ENCODE measurements at regions not wholly inside any gene's neighbourhood (a gene's known extent, or its start where the extent isn't known, plus 50 kb on each side); places are given as distances from the start of the nearest gene placed in this dataset.
"Not testable (repeated sequence)": the region's sequence is repeated elsewhere in the genome, so short reads cannot be mapped to it uniquely, and the experiment has no call there.

- Mint-ChIP-seq H3K4me1 (no peaks in the 10 kb centered on the region), H3K4me3 (no peak overlapping the region), H3K36me3 (no peaks in the 10 kb centered on the region), H3K9me3 (peaks cover under 1 to 11% (median 6%) of the 10 kb centered on the region in 6 donors), H3K27ac (no peak overlapping the region), H3K27me3 (ENCODE audit: low read depth in 3 of 3) (peaks cover 0 to 2% (median 0%) of the 10 kb centered on the region in 3 donors)
- DNase-seq: no peak
Measured at GRCh38 chr7:19284136-19284535, 138.9 kb upstream of the FERD3L start.

- peaks cover 0 to 5% (median 2%) of the 10 kb centered on the region in 3 donors for H3K27me3 Mint-ChIP-seq (ENCODE audit: low read depth in 3 of 3)
- H3K4me3 Mint-ChIP-seq: no peak overlapping the region
- no peaks in the 10 kb centered on the region for H3K4me1 Mint-ChIP-seq
- no peaks in the 10 kb centered on the region for H3K36me3 Mint-ChIP-seq
- peaks cover 2 to 16% (median 11%) of the 10 kb centered on the region in 6 donors for H3K9me3 Mint-ChIP-seq
- H3K27ac Mint-ChIP-seq: no peak overlapping the region
- DNase-seq: no peak
Measured at GRCh38 chr7:19275000-19275399, 129.8 kb upstream of the FERD3L start.

- not testable (repeated sequence) for H3K4me1 Mint-ChIP-seq; H3K27me3 Mint-ChIP-seq (ENCODE audit: low read depth in 3 of 3); H3K4me3 Mint-ChIP-seq; H3K36me3 Mint-ChIP-seq; H3K27ac Mint-ChIP-seq; H3K9me3 Mint-ChIP-seq; DNase-seq
Measured at GRCh38 chr7:19272329-19272728, 127.1 kb upstream of the FERD3L start.

DNA sequence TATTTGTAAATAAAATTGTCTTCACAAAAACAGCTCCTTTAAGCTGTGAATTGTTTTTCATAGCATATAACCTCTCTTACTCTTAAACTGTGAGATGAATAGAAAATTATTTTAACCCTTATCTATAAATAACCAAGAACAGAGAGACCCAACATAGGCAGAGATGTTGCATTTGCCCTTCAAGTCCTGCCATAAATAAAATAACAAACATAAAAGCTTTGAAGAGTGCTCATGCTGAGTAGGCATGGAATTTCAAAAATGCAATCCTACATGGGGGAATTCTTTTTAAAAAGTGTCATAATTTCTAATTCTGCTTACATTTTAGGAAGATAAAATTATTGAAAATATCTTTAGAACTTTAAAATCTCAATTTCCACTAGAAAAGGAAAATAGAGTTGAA is 124.1 kb upstream of the FERD3L start:
- Mint-ChIP-seq H3K4me3 (no peak overlapping the region), H3K9me3 (peaks cover 0 to 9% (median 2%) of the 10 kb centered on the region in 6 donors), H3K36me3 (no peaks in the 10 kb centered on the region), H3K4me1 (no peaks in the 10 kb centered on the region), H3K27me3 (ENCODE audit: low read depth in 3 of 3) (peaks cover 0 to 3% (median 0%) of the 10 kb centered on the region in 3 donors), H3K27ac (no peak overlapping the region)
- no peak for DNase-seq

GRCh38 chr7:19268737-19269136 is 123.5 kb upstream of the FERD3L start:
- Mint-ChIP-seq H3K4me3 (no peak overlapping the region), H3K27ac (no peak overlapping the region), H3K4me1 (no peaks in the 10 kb centered on the region), H3K9me3 (peaks cover 0 to 9% (median 2%) of the 10 kb centered on the region in 6 donors), H3K36me3 (no peaks in the 10 kb centered on the region), H3K27me3 (ENCODE audit: low read depth in 3 of 3) (peaks cover 0 to 3% (median 0%) of the 10 kb centered on the region in 3 donors)
- DNase-seq: no peak

- H3K27me3 Mint-ChIP-seq (ENCODE audit: low read depth in 3 of 3): peaks cover 0 to 3% (median 0%) of the 10 kb centered on the region in 3 donors
- H3K36me3 Mint-ChIP-seq: peaks cover 0 to 4% (median 0%) of the 10 kb centered on the region in 3 donors
- no peak for DNase-seq
- no peaks in the 10 kb centered on the region for H3K4me1 Mint-ChIP-seq
- peaks cover 0 to 12% (median 3%) of the 10 kb centered on the region in 6 donors for H3K9me3 Mint-ChIP-seq
- H3K27ac Mint-ChIP-seq: no peak overlapping the region
- no peak overlapping the region for H3K4me3 Mint-ChIP-seq
Measured at GRCh38 chr7:19262826-19263225, 117.6 kb upstream of the FERD3L start.

DNA sequence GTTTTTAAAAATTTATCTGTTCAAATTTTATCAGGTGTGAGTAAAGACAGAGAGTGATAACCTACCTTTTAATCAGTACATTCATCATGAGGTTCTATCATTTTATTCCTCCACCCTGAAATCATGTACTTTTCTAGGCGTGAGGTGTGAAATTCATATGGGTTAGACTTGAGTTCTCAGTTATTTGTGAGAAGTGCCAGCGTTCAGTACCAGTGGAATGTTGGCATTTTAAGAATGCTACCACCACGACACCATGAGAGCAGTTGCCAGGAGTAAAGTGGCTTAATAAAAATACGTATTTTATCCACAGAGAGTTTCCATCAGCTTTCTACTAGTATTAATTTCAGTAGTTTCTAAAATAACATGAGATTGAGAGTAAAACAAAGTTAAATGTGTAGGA is 104.1 kb upstream of the FERD3L start:
- no peaks in the 10 kb centered on the region for H3K4me1 Mint-ChIP-seq
- no peak overlapping the region for H3K4me3 Mint-ChIP-seq
- no peak for DNase-seq
- no peak overlapping the region for H3K27ac Mint-ChIP-seq
- H3K36me3 Mint-ChIP-seq: no peaks in the 10 kb centered on the region
- H3K9me3 Mint-ChIP-seq: peaks cover 0 to 9% (median 0%) of the 10 kb centered on the region in 6 donors
- H3K27me3 Mint-ChIP-seq (ENCODE audit: low read depth in 3 of 3): peaks cover 0 to 4% (median 2%) of the 10 kb centered on the region in 3 donors

GRCh38 chr7:19248681-19249080 is 103.5 kb upstream of the FERD3L start:
- H3K4me3 Mint-ChIP-seq: no peak overlapping the region
- H3K27ac Mint-ChIP-seq: no peak overlapping the region
- H3K36me3 Mint-ChIP-seq: no peaks in the 10 kb centered on the region
- no peaks in the 10 kb centered on the region for H3K4me1 Mint-ChIP-seq
- DNase-seq: no peak
- peaks cover 0 to 2% (median 0%) of the 10 kb centered on the region in 3 donors for H3K27me3 Mint-ChIP-seq (ENCODE audit: low read depth in 3 of 3)
- peaks cover 0 to 4% (median 0%) of the 10 kb centered on the region in 6 donors for H3K9me3 Mint-ChIP-seq

- H3K36me3 Mint-ChIP-seq: no peaks in the 10 kb centered on the region
- DNase-seq: no peak
- peaks cover 0 to 4% (median 0%) of the 10 kb centered on the region in 3 donors for H3K27me3 Mint-ChIP-seq (ENCODE audit: low read depth in 3 of 3)
- H3K9me3 Mint-ChIP-seq: peaks cover 0 to 7% (median 0%) of the 10 kb centered on the region in 6 donors
- H3K4me3 Mint-ChIP-seq: no peak overlapping the region
- no peaks in the 10 kb centered on the region for H3K4me1 Mint-ChIP-seq
- H3K27ac Mint-ChIP-seq: no peak overlapping the region
Measured at GRCh38 chr7:19248115-19248514, 102.9 kb upstream of the FERD3L start.

DNA sequence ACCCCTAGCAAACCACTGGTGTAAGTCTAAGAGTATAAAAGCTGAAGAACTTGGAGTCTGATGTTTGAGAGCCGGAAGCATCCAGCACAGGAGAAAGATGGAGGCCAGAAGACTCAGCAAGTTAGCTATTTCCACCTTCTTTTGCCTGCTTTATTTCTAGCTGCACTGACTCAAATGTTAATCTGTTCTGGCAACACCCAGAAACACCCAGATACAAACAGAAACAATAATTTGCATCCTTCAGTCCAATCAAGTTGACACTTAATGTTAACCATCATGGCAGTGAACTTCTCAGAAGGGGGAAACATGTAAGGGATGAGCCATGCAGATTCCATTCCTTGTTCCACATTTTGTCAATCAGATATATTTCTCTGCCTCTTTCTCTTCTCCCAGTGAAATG is 101.8 kb upstream of the FERD3L start:
- Mint-ChIP-seq H3K4me1 (no peaks in the 10 kb centered on the region), H3K36me3 (no peaks in the 10 kb centered on the region), H3K4me3 (peak overlapping the region in 2 of 5 donors; percentile 45 to 77), H3K9me3 (peaks cover 0 to 13% (median 2%) of the 10 kb centered on the region in 6 donors), H3K27ac (no peak overlapping the region), H3K27me3 (ENCODE audit: low read depth in 3 of 3) (peaks cover 0 to 6% (median 0%) of the 10 kb centered on the region in 3 donors)
- no peak for DNase-seq

GRCh38 chr7:19242246-19242645 is 97.0 kb upstream of the FERD3L start:
- H3K27me3 Mint-ChIP-seq (ENCODE audit: low read depth in 3 of 3): peaks cover 0 to 7% (median 6%) of the 10 kb centered on the region in 3 donors
- H3K4me3 Mint-ChIP-seq: no peak overlapping the region
- no peaks in the 10 kb centered on the region for H3K4me1 Mint-ChIP-seq
- H3K9me3 Mint-ChIP-seq: peaks cover 0 to 34% (median 4%) of the 10 kb centered on the region in 6 donors
- H3K27ac Mint-ChIP-seq: no peak overlapping the region
- H3K36me3 Mint-ChIP-seq: no peaks in the 10 kb centered on the region
- DNase-seq: no peak

DNA sequence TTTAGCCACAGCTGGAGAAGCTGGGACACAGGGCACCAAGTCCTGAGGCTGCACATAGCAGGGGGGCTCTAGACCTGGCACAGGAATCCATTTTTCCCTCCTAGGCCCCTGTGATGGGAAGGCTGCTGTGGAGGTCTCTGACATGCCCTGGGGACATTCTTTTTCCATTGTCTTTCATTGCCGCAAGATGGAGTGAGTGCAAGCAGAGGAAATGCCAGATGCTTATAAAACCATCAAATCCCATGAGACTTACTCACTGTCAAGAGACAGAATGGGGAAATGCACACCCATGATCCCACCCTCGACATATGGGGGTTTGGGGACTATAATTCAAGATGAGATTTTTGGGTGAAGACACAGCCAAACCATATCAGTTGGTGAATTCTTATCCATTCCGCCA is 94.7 kb upstream of the FERD3L start:
- no peak overlapping the region for H3K4me3 Mint-ChIP-seq
- H3K27ac Mint-ChIP-seq: no peak overlapping the region
- no peaks in the 10 kb centered on the region for H3K36me3 Mint-ChIP-seq
- H3K9me3 Mint-ChIP-seq: peaks cover 0 to 31% (median 4%) of the 10 kb centered on the region in 6 donors
- no peaks in the 10 kb centered on the region for H3K4me1 Mint-ChIP-seq
- peaks cover 0 to 8% (median 5%) of the 10 kb centered on the region in 3 donors for H3K27me3 Mint-ChIP-seq (ENCODE audit: low read depth in 3 of 3)
- no peak for DNase-seq

DNA sequence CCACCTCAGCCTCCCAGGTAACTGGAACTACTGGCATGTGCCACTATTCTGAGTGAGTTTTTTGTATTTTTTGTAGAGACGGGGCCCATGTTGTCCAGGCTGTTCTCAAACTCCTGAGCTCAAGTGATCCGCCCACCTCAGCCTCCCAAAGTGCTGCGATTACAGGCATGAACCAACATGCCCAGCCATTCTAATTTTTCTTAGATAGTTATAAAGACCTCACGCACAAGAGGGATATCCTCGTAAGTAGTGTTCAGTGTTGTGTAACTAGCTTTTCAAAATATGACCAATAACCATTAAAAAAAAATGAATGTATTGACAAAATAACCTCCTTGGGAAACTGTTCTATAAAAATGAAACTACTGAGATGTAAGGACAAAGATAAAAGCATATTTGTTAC is 90.5 kb upstream of the FERD3L start:
- no peaks in the 10 kb centered on the region for H3K4me1 Mint-ChIP-seq
- DNase-seq: no peak
- peaks cover 0 to 18% (median 0%) of the 10 kb centered on the region in 6 donors for H3K9me3 Mint-ChIP-seq
- H3K27ac Mint-ChIP-seq: no peak overlapping the region
- no peak overlapping the region for H3K4me3 Mint-ChIP-seq
- H3K27me3 Mint-ChIP-seq (ENCODE audit: low read depth in 3 of 3): peaks cover 0 to 6% (median 2%) of the 10 kb centered on the region in 3 donors
- H3K36me3 Mint-ChIP-seq: no peaks in the 10 kb centered on the region

DNA sequence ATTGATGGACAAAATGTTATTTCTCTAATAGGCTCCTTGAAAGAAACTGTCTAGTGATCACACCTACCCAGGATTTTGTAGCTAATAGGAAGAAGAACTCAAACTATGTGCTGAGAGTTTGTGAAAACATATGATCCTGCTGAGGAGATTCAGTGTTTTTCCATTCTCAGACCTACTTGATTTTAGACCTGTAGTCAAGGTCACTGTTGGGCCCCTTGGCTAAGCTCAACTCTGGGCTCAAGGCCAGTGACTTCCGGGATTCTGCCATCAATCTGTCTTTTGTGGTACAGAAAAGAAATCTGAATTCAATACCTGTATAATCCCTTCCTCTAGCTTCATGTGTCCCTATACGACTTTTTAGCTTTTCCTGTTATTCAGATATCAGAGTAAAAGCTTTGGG is 79.7 kb upstream of the FERD3L start:
- no peak for DNase-seq
- Mint-ChIP-seq H3K9me3 (peaks cover 3 to 18% (median 5%) of the 10 kb centered on the region in 6 donors), H3K4me3 (no peak overlapping the region), H3K36me3 (no peaks in the 10 kb centered on the region), H3K4me1 (no peaks in the 10 kb centered on the region), H3K27me3 (ENCODE audit: low read depth in 3 of 3) (peaks cover 0 to 2% (median 1%) of the 10 kb centered on the region in 3 donors), H3K27ac (no peak overlapping the region)

- no peaks in the 10 kb centered on the region for H3K4me1 Mint-ChIP-seq
- H3K27ac Mint-ChIP-seq: no peak overlapping the region
- H3K27me3 Mint-ChIP-seq (ENCODE audit: low read depth in 3 of 3): peaks cover 0 to 2% (median 0%) of the 10 kb centered on the region in 3 donors
- H3K36me3 Mint-ChIP-seq: no peaks in the 10 kb centered on the region
- peaks cover 0 to 10% (median 3%) of the 10 kb centered on the region in 6 donors for H3K9me3 Mint-ChIP-seq
- H3K4me3 Mint-ChIP-seq: no peak overlapping the region
- DNase-seq: no peak
Measured at GRCh38 chr7:19215412-19215811, 70.2 kb upstream of the FERD3L start.

Data from immature natural killer cell (primary cell).